ENCODE measurements at regions not wholly inside any gene's neighbourhood (a gene's known extent, or its start where the extent isn't known, plus 50 kb on each side); places are given as distances from the start of the nearest gene placed in this dataset.
"Not testable (repeated sequence)": the region's sequence is repeated elsewhere in the genome, so short reads cannot be mapped to it uniquely, and the experiment has no call there.

- H3K4me1 ChIP-seq (ENCODE audit: control insufficient read depth, extremely low read depth, insufficient read depth, low read length), result no peaks in the 10 kb centered on the region
- no peak overlapping the region for H2AFZ ChIP-seq (ENCODE audit: control insufficient read depth, low read length)
- H3K79me2 ChIP-seq (ENCODE audit: control insufficient read depth, insufficient read depth, low read length), result no peaks in the 10 kb centered on the region
- TF ChIP-seq, protein P1, sequence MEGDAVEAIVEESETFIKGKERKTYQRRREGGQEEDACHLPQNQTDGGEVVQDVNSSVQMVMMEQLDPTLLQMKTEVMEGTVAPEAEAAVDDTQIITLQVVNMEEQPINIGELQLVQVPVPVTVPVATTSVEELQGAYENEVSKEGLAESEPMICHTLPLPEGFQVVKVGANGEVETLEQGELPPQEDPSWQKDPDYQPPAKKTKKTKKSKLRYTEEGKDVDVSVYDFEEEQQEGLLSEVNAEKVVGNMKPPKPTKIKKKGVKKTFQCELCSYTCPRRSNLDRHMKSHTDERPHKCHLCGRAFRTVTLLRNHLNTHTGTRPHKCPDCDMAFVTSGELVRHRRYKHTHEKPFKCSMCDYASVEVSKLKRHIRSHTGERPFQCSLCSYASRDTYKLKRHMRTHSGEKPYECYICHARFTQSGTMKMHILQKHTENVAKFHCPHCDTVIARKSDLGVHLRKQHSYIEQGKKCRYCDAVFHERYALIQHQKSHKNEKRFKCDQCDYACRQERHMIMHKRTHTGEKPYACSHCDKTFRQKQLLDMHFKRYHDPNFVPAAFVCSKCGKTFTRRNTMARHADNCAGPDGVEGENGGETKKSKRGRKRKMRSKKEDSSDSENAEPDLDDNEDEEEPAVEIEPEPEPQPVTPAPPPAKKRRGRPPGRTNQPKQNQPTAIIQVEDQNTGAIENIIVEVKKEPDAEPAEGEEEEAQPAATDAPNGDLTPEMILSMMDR (optimal IDR thresholded peaks at IDR 0.05 in 1 of 3, IDR thresholded peaks at IDR 0.05 in 1 of 3, conservative IDR thresholded peaks at IDR 0.05 in 1 of 3; ENCODE audit: extremely low read depth in 1 of 3, insufficient read depth in 2 of 3, low read length in 3 of 3), result no peak
- peak; percentile 60 for TF ChIP-seq EZH2 (IDR thresholded peaks at IDR 0.05; ENCODE audit: low read length)
- no peaks in the 10 kb centered on the region for H3K9me1 ChIP-seq (ENCODE audit: control insufficient read depth, extremely low read depth, insufficient read depth, low read length)
- DNase-seq (ENCODE audit: low read depth, low spot score) (no peak), FAIRE-seq (no peak)
- H3K4me3 ChIP-seq (ENCODE audit: control insufficient read depth in 2 of 3, extremely low read depth in 1 of 3, insufficient read depth in 2 of 3, low read depth in 1 of 3, low read length in 3 of 3), result no peak overlapping the region
- H4K20me1 ChIP-seq (ENCODE audit: control insufficient read depth, extremely low read depth, insufficient read depth, low read length), result no peaks in the 10 kb centered on the region
- H3K27ac ChIP-seq (ENCODE audit: control insufficient read depth, insufficient read depth, low read length), result no peak overlapping the region
- no peaks in the 10 kb centered on the region for H3K36me3 ChIP-seq (ENCODE audit: control insufficient read depth in 2 of 2, extremely low read depth in 1 of 2, insufficient read depth in 2 of 2, low read length in 2 of 2)
- H3K27me3 ChIP-seq (ENCODE audit: control insufficient read depth, extremely low read depth, insufficient read depth, low read length), result peaks cover 19% of the 10 kb centered on the region
- H3K4me2 ChIP-seq (ENCODE audit: control insufficient read depth, extremely low read depth, insufficient read depth, low read depth, low read length), result no peak overlapping the region
- no peak overlapping the region for H3K9ac ChIP-seq (ENCODE audit: control insufficient read depth, extremely low read depth, insufficient read depth, low read length)
- dilution Hi-C loops (cut with MboI; ENCODE audit: extremely low pct_ligation_motif_present, low sequenced_read_pairs), result no loop called here
- no peaks in the 10 kb centered on the region for H3K9me3 ChIP-seq (ENCODE audit: control insufficient read depth, low read depth, low read length)
Observed at GRCh38 chr10:55628260-55628701, 732.8 kb downstream of the ZWINT start.

DNA sequence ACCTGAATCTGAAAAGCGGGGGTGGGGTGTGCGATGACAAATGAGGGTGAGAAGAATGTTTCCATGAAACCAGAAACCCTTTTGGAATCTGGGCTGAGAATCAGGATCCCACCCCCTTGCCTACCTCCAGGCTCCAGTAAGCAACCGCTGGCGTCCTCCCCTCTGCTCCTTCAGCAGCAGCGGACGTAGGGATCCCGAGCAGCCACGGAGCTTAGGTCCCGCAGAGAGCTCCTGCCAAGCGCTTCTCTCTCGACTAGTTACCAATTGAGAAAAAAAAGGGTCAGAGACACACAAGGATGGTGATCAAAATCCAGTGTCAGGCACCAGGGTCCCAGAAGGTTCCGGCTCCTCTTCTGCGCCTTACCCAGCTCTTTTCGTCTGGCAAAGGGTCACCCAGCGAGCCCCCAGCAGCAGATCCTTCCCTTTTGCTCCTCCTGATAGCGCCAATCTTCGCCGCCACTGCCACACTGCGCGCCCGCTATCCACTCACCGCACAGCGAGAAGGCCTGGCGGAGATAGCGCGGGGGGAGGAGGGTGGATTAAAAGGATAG lies 733.5 kb downstream of the ZWINT start:
- H3K9me3 ChIP-seq (ENCODE audit: control insufficient read depth, low read depth, low read length), result no peaks in the 10 kb centered on the region

GRCh38 chr10:55601690-55602478 lies 759.2 kb downstream of the ZWINT start:
- dilution Hi-C loops (cut with MboI; ENCODE audit: extremely low pct_ligation_motif_present, low sequenced_read_pairs); H3K4me3 ChIP-seq (ENCODE audit: control insufficient read depth in 2 of 3, extremely low read depth in 1 of 3, insufficient read depth in 2 of 3, low read depth in 1 of 3, low read length in 3 of 3): not testable (repeated sequence)
- H2AFZ ChIP-seq (ENCODE audit: control insufficient read depth, low read length), result peak overlapping the region; percentile 26

More for the DNA sequence above, 733.5 kb downstream of the ZWINT start:
- Histone ChIP-seq H2AFZ (ENCODE audit: control insufficient read depth, low read length) (no peak overlapping the region), H3K9me1 (ENCODE audit: control insufficient read depth, extremely low read depth, insufficient read depth, low read length) (no peaks in the 10 kb centered on the region), H3K4me1 (ENCODE audit: control insufficient read depth, extremely low read depth, insufficient read depth, low read length) (no peaks in the 10 kb centered on the region), H3K27ac (ENCODE audit: control insufficient read depth, insufficient read depth, low read length) (no peak overlapping the region), H4K20me1 (ENCODE audit: control insufficient read depth, extremely low read depth, insufficient read depth, low read length) (no peaks in the 10 kb centered on the region), H3K4me3 (ENCODE audit: control insufficient read depth in 2 of 3, extremely low read depth in 1 of 3, insufficient read depth in 2 of 3, low read depth in 1 of 3, low read length in 3 of 3) (no peak overlapping the region), H3K9ac (ENCODE audit: control insufficient read depth, extremely low read depth, insufficient read depth, low read length) (no peak overlapping the region), H3K27me3 (ENCODE audit: control insufficient read depth, extremely low read depth, insufficient read depth, low read length) (peaks cover 19% of the 10 kb centered on the region), H3K36me3 (ENCODE audit: control insufficient read depth in 2 of 2, extremely low read depth in 1 of 2, insufficient read depth in 2 of 2, low read length in 2 of 2) (no peaks in the 10 kb centered on the region), H3K4me2 (ENCODE audit: control insufficient read depth, extremely low read depth, insufficient read depth, low read depth, low read length) (no peak overlapping the region), H3K79me2 (ENCODE audit: control insufficient read depth, insufficient read depth, low read length) (no peaks in the 10 kb centered on the region)
- no peak for DNase-seq (ENCODE audit: low read depth, low spot score)
- no peak for TF ChIP-seq EZH2 (IDR thresholded peaks at IDR 0.05; ENCODE audit: low read length)
- TF ChIP-seq, protein P1 (optimal IDR thresholded peaks at IDR 0.05 in 1 of 3, IDR thresholded peaks at IDR 0.05 in 1 of 3, conservative IDR thresholded peaks at IDR 0.05 in 1 of 3; ENCODE audit: extremely low read depth in 1 of 3, insufficient read depth in 2 of 3, low read length in 3 of 3), result no peak
- FAIRE-seq, result no peak
- dilution Hi-C loops (cut with MboI; ENCODE audit: extremely low pct_ligation_motif_present, low sequenced_read_pairs), result no loop called here

More at GRCh38 chr10:55601690-55602478, 759.2 kb downstream of the ZWINT start:
- not testable (repeated sequence) for H3K36me3 ChIP-seq (ENCODE audit: control insufficient read depth in 2 of 2, extremely low read depth in 1 of 2, insufficient read depth in 2 of 2, low read length in 2 of 2); H3K9me1 ChIP-seq (ENCODE audit: control insufficient read depth, extremely low read depth, insufficient read depth, low read length); H3K9me3 ChIP-seq (ENCODE audit: control insufficient read depth, low read depth, low read length); FAIRE-seq; H3K4me1 ChIP-seq (ENCODE audit: control insufficient read depth, extremely low read depth, insufficient read depth, low read length); DNase-seq (ENCODE audit: low read depth, low spot score); H3K27ac ChIP-seq (ENCODE audit: control insufficient read depth, insufficient read depth, low read length); H3K9ac ChIP-seq (ENCODE audit: control insufficient read depth, extremely low read depth, insufficient read depth, low read length); H3K27me3 ChIP-seq (ENCODE audit: control insufficient read depth, extremely low read depth, insufficient read depth, low read length); H3K79me2 ChIP-seq (ENCODE audit: control insufficient read depth, insufficient read depth, low read length); H3K4me2 ChIP-seq (ENCODE audit: control insufficient read depth, extremely low read depth, insufficient read depth, low read depth, low read length); H4K20me1 ChIP-seq (ENCODE audit: control insufficient read depth, extremely low read depth, insufficient read depth, low read length)
